Muscle layer of duodenum (tissue), 2 donors: ENCODE measurements at regions not wholly inside any gene's neighbourhood (a gene's known extent, or its start where the extent isn't known, plus 50 kb on each side); places are given as distances from the start of the nearest gene placed in this dataset.
"Not testable (repeated sequence)": the region's sequence is repeated elsewhere in the genome, so short reads cannot be mapped to it uniquely, and the experiment has no call there.

ENCODE experiments used
- H3K27ac ChIP-seq: one replicate; pipeline ENCODE4 v1.7.0; 2013; ENCODE audit warnings: mild to moderate bottlenecking, low read length
- H3K27me3 ChIP-seq: one replicate; pipeline ENCODE4 v1.7.0; 2013; ENCODE audit warnings: low read depth, mild to moderate bottlenecking, control low read depth, low read length
- H3K36me3 ChIP-seq, 2 donors: one replicate each; pipeline ENCODE4 v1.7.0; 2013; ENCODE audit warnings: low read length in 2 of 2, control low read depth in 1 of 2, mild to moderate bottlenecking in 1 of 2; ENCODE audit not compliant: insufficient read depth in 2 of 2, control insufficient read depth in 1 of 2
- H3K4me1 ChIP-seq, 2 donors: one replicate each; pipeline ENCODE4 v1.7.0; 2013; ENCODE audit warnings: low read length in 2 of 2, mild to moderate bottlenecking in 2 of 2, control low read depth in 1 of 2, moderate library complexity in 1 of 2; ENCODE audit not compliant: insufficient read depth in 2 of 2, control insufficient read depth in 1 of 2
- H3K4me3 ChIP-seq, 2 donors: one replicate each; pipeline ENCODE4 v1.7.0; 2013; ENCODE audit warnings: low read length in 2 of 2, low read depth in 1 of 2, mild to moderate bottlenecking in 1 of 2
- H3K9me3 ChIP-seq, 2 donors: one replicate each; pipeline ENCODE4 v1.7.0; 2013; ENCODE audit warnings: low read length in 2 of 2, control low read depth in 1 of 2, mild to moderate bottlenecking in 1 of 2; ENCODE audit not compliant: control insufficient read depth in 1 of 2
- donor health status: healthy.

DNA sequence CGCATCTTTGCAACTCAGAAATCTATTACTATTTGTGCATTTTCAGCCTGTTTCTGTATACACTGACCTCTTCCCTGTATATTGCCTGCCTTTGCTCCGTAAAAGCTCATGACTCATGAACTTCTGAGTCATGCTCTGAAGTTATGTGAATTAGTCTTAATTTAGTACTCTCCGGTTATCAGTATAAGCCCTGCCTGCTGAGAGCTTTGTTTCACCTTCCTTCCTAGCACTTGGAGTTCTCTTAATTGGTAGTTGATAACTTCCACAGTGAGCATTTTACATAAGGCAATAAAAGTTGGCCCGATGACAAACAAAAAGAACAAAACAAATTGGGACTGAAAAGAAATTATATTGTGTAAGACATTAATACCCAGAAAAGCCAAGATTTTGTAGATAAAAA is 231.4 kb downstream of the GJA1 start:
- H3K9me3 ChIP-seq, result no peaks in the 10 kb centered on the region
- no peaks in the 10 kb centered on the region for H3K27me3 ChIP-seq
- H3K36me3 ChIP-seq, result no peaks in the 10 kb centered on the region
- no peak overlapping the region for H3K4me3 ChIP-seq
- H3K27ac ChIP-seq, result no peak overlapping the region
- peaks cover 0 to 5% of the 10 kb centered on the region in 2 donors for H3K4me1 ChIP-seq

DNA sequence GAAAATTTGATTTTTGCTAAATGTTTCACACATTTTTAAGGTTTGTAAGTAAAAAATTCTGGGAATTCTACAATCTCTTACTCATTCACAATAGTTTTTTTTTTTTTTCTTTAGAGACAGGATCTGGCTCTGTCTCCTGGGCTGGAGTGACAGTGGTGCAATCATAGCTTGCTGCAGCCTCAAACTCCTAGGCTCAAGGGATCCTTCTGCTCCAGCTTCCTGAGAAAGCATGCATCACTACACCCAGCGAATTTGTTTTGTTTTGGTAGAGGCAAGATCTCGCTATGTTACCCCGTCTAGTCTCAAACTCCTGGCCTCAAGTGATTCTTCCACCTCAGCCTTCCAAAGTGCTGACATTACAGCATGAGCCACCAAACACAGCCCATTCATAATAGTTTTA is 232.8 kb downstream of the GJA1 start:
- H3K27ac ChIP-seq, result no peak overlapping the region
- no peaks in the 10 kb centered on the region for H3K27me3 ChIP-seq
- H3K4me1 ChIP-seq, result peaks cover 0 to 5% of the 10 kb centered on the region in 2 donors
- no peak overlapping the region for H3K4me3 ChIP-seq
- H3K36me3 ChIP-seq, result no peaks in the 10 kb centered on the region
- no peaks in the 10 kb centered on the region for H3K9me3 ChIP-seq

DNA sequence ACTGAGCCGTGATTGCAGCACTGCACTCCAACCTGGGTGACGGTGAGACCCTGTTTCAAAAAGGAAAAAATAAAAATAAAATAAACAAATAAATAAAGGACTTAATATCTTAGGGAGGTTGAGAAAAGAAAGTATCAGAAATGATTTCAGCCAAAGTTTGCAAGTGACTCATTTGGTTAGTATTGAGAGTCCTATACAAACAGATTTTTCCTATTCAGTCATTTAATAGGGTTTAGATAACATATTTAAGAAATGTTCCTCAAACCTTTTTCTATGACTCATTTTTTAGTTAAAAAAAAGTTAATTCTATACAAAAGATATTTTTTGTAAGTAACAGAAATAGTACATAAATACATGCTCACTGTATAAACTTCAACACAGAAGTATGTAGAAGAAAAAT is 235.1 kb downstream of the GJA1 start:
- no peaks in the 10 kb centered on the region for H3K9me3 ChIP-seq
- no peaks in the 10 kb centered on the region for H3K36me3 ChIP-seq
- no peak overlapping the region for H3K4me3 ChIP-seq
- no peaks in the 10 kb centered on the region for H3K27me3 ChIP-seq
- no peak overlapping the region for H3K27ac ChIP-seq
- peaks cover 0 to 5% of the 10 kb centered on the region in 2 donors for H3K4me1 ChIP-seq

GRCh38 chr6:121677571-121677970 is 242.1 kb downstream of the GJA1 start:
- no peaks in the 10 kb centered on the region for H3K4me1 ChIP-seq
- no peaks in the 10 kb centered on the region for H3K27me3 ChIP-seq
- no peak overlapping the region for H3K27ac ChIP-seq
- H3K36me3 ChIP-seq, result no peaks in the 10 kb centered on the region
- H3K9me3 ChIP-seq, result no peaks in the 10 kb centered on the region
- H3K4me3 ChIP-seq, result no peak overlapping the region

GRCh38 chr6:121678245-121678644 is 242.8 kb downstream of the GJA1 start:
- Histone ChIP-seq H3K27ac (no peak overlapping the region), H3K36me3 (no peaks in the 10 kb centered on the region), H3K4me1 (no peaks in the 10 kb centered on the region), H3K4me3 (no peak overlapping the region), H3K27me3 (no peaks in the 10 kb centered on the region), H3K9me3 (no peaks in the 10 kb centered on the region)

- no peaks in the 10 kb centered on the region for H3K9me3 ChIP-seq
- H3K4me3 ChIP-seq, result no peak overlapping the region
- no peak overlapping the region for H3K27ac ChIP-seq
- H3K36me3 ChIP-seq, result no peaks in the 10 kb centered on the region
- H3K4me1 ChIP-seq, result no peaks in the 10 kb centered on the region
- H3K27me3 ChIP-seq, result no peaks in the 10 kb centered on the region
Measured at GRCh38 chr6:121680058-121680457, 244.6 kb downstream of the GJA1 start.

- H3K4me1 ChIP-seq, result no peaks in the 10 kb centered on the region
- H3K4me3 ChIP-seq, result no peak overlapping the region
- no peak overlapping the region for H3K27ac ChIP-seq
- no peaks in the 10 kb centered on the region for H3K36me3 ChIP-seq
- H3K27me3 ChIP-seq, result no peaks in the 10 kb centered on the region
- H3K9me3 ChIP-seq, result no peaks in the 10 kb centered on the region
Measured at GRCh38 chr6:121682666-121683065, 247.2 kb downstream of the GJA1 start.

DNA sequence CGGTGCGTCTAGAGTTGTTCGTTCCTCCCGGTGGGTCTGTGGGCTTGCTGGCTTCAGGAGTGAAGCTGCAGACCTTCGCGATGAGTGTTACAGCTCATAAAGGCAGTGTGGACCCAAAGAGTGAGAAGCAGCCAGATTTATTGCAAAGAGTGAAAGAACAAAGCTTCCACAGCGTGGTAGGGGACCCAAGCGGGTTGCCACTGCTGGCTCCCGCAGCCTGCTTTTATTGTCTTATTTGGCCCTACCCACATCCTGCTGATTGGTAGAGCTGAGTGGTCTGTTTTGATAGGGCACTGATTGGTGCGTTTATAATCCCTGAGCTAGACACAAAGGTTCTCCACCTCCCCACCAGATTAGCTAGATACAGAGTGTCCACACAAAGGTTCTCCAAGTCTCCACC is 250.4 kb downstream of the GJA1 start:
- not testable (repeated sequence) for H3K27ac ChIP-seq, H3K36me3 ChIP-seq, H3K4me1 ChIP-seq, H3K9me3 ChIP-seq, H3K4me3 ChIP-seq, H3K27me3 ChIP-seq

DNA sequence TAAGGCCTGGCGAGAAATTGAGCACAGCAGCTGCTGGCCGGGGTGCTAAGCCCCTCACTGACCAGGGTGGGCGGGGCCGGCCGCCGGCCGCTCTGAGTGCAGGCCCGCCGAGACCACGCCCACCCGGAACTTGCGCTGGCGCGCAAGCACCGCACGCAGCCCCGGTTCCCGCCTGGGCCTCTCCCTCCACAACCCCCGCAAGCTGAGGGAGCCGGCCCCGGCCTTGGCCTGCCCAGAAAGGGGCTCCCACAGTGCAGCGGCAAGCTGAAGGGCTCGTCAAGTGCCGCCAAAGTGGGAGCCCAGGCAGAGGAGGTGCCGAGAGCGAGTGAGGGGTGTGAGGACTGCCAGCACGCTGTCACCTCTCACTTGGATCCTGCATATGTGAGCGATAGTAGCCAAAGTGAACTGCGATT is 251.2 kb downstream of the GJA1 start:
- Histone ChIP-seq H3K4me1 (no peaks in the 10 kb centered on the region), H3K27ac (no peak overlapping the region), H3K9me3 (no peaks in the 10 kb centered on the region), H3K36me3 (no peaks in the 10 kb centered on the region), H3K27me3 (no peaks in the 10 kb centered on the region), H3K4me3 (no peak overlapping the region)

- H3K36me3 ChIP-seq, result no peaks in the 10 kb centered on the region
- H3K9me3 ChIP-seq, result no peaks in the 10 kb centered on the region
- H3K4me1 ChIP-seq, result no peaks in the 10 kb centered on the region
- H3K4me3 ChIP-seq, result no peak overlapping the region
- H3K27me3 ChIP-seq, result no peaks in the 10 kb centered on the region
- no peak overlapping the region for H3K27ac ChIP-seq
Measured at GRCh38 chr6:121688974-121689373, 253.5 kb downstream of the GJA1 start.

DNA sequence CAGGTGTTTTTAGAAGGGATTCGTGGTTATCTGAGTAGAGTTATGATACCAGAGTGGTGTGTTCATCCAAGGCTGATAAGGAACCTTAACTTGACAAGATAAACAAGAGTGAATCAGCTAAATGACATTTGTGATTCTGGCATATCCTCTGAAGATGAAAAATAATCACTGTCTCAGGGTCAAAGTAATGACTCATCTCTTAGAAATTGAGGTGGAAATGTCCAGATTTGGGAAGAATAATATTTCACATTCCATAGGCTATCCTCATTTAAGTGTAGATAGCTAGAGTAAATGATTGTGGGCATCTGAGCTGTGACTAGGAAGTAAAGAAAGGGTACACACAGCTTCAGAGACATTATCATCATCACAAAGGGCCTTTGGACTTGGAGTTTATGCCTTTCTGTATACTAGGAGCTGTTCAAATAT is 255.7 kb downstream of the GJA1 start:
- Histone ChIP-seq H3K9me3 (no peaks in the 10 kb centered on the region), H3K4me3 (no peak overlapping the region), H3K4me1 (no peaks in the 10 kb centered on the region), H3K36me3 (no peaks in the 10 kb centered on the region), H3K27me3 (no peaks in the 10 kb centered on the region), H3K27ac (no peak overlapping the region)

- no peaks in the 10 kb centered on the region for H3K36me3 ChIP-seq
- no peak overlapping the region for H3K4me3 ChIP-seq
- no peaks in the 10 kb centered on the region for H3K4me1 ChIP-seq
- no peaks in the 10 kb centered on the region for H3K9me3 ChIP-seq
- H3K27ac ChIP-seq, result no peak overlapping the region
- no peaks in the 10 kb centered on the region for H3K27me3 ChIP-seq
Measured at GRCh38 chr6:121694389-121694788, 258.9 kb downstream of the GJA1 start.
